ENCODE measurements at regions not wholly inside any gene's neighbourhood (a gene's known extent, or its start where the extent isn't known, plus 50 kb on each side); places are given as distances from the start of the nearest gene placed in this dataset.

- Mint-ChIP-seq H3K27me3 (ENCODE audit: low read depth) (no peaks in the 10 kb centered on the region; the same call in 1 of the 2 replicates), H3K4me3 (no peak overlapping the region), H3K9me3 (peaks cover 8% of the 10 kb centered on the region), H3K27ac (no peak overlapping the region), H3K4me1 (peaks cover 7% of the 10 kb centered on the region), H3K36me3 (no peaks in the 10 kb centered on the region)
- DNase-seq (ENCODE audit: low spot score) (no peak), ATAC-seq (no peak)
- POLR2A ChIA-PET = no interaction called here
- CTCF ChIA-PET = no interaction called here
- TF ChIP-seq ZNF232 (CRISPR knock-in tag; IDR thresholded peaks at IDR 0.05) = no peak
- TF ChIP-seq FOXP4 (CRISPR knock-in tag; IDR thresholded peaks at IDR 0.05) = no peak
- TF ChIP-seq ZNF416 (CRISPR knock-in tag; IDR thresholded peaks at IDR 0.05) = no peak
- TF ChIP-seq ZNF121 (CRISPR knock-in tag; IDR thresholded peaks at IDR 0.05) = no peak
- no peak for TF ChIP-seq ZMAT4 (CRISPR knock-in tag; IDR thresholded peaks at IDR 0.05)
- no peak for TF ChIP-seq FOXJ3 (CRISPR knock-in tag; IDR thresholded peaks at IDR 0.05; ENCODE audit: borderline replicate concordance)
- TF ChIP-seq ZNF671 (CRISPR knock-in tag; IDR thresholded peaks at IDR 0.05) = no peak
- no peak for TF ChIP-seq MYBL2 (CRISPR knock-in tag; IDR thresholded peaks at IDR 0.05)
- TF ChIP-seq ZNF317 (CRISPR knock-in tag; IDR thresholded peaks at IDR 0.05; ENCODE audit: borderline replicate concordance, low read depth) = no peak
- TF ChIP-seq TCF7 (CRISPR knock-in tag; IDR thresholded peaks at IDR 0.05; ENCODE audit: low read depth) = no peak
- TF ChIP-seq ZNF219 (CRISPR knock-in tag; IDR thresholded peaks at IDR 0.05; ENCODE audit: borderline replicate concordance) = no peak
- TF ChIP-seq IRF1 (CRISPR knock-in tag; IDR thresholded peaks at IDR 0.05) = no peak
- no peak for TF ChIP-seq TEAD1 (CRISPR knock-in tag; IDR thresholded peaks at IDR 0.05)
- no peak for TF ChIP-seq PRDM15 (CRISPR knock-in tag; IDR thresholded peaks at IDR 0.05)
- no peak for TF ChIP-seq NR2C2 (CRISPR knock-in tag; IDR thresholded peaks at IDR 0.05)
- TF ChIP-seq NR1H2 (CRISPR knock-in tag; IDR thresholded peaks at IDR 0.05) = no peak
- no peak for TF ChIP-seq MLX (CRISPR knock-in tag; IDR thresholded peaks at IDR 0.05)
These were observed 208.9 kb upstream of the WSCD1 start for GRCh38 chr17:5861246-5861645.

GRCh38 chr17:5861854-5862253 is 208.3 kb upstream of the WSCD1 start:
- POLR2A ChIA-PET = no interaction called here
- ATAC-seq (peak; percentile 32; the same call in 1 of the 2 replicates), DNase-seq (ENCODE audit: low spot score) (no peak)
- H3K4me1 Mint-ChIP-seq = peaks cover 7% of the 10 kb centered on the region
- no peak overlapping the region for H3K4me3 Mint-ChIP-seq
- H3K36me3 Mint-ChIP-seq = no peaks in the 10 kb centered on the region
- CTCF ChIA-PET = interaction anchor here (0.9 kb wide), 1 partner anchor 68 kb away, joined by 4 read pairs; no protein-coding TSS in a partner anchor
- no peaks in the 10 kb centered on the region; the same call in 1 of the 2 replicates for H3K27me3 Mint-ChIP-seq (ENCODE audit: low read depth)
- no peak overlapping the region for H3K27ac Mint-ChIP-seq
- H3K9me3 Mint-ChIP-seq = peaks cover 5% of the 10 kb centered on the region; the same call in 1 of the 2 replicates
- TF ChIP-seq PRRX2 (CRISPR knock-in tag; IDR thresholded peaks at IDR 0.05) (no peak), GABPB1 (CRISPR knock-in tag; IDR thresholded peaks at IDR 0.05) (no peak), RELA (CRISPR knock-in tag; IDR thresholded peaks at IDR 0.05; ENCODE audit: borderline replicate concordance) (no peak), USF1 (CRISPR knock-in tag; IDR thresholded peaks at IDR 0.05) (no peak), EMX1 (CRISPR knock-in tag; IDR thresholded peaks at IDR 0.05) (no peak), AFF4 (CRISPR knock-in tag; IDR thresholded peaks at IDR 0.05; ENCODE audit: borderline replicate concordance) (no peak), ZNF671 (CRISPR knock-in tag; IDR thresholded peaks at IDR 0.05) (no peak), E2F4 (CRISPR knock-in tag; IDR thresholded peaks at IDR 0.05; ENCODE audit: borderline replicate concordance, low read depth) (no peak)
